Calu3 (cell line): ENCODE measurements at regions not wholly inside any gene's neighbourhood (a gene's known extent, or its start where the extent isn't known, plus 50 kb on each side); places are given as distances from the start of the nearest gene placed in this dataset.

Experiments
- BruUV-seq: library from RNA; stranded (reverse); fragments of 400-500 nt; replicated peaks from 2 replicates; lab custom pipeline; 2021; lab: Mats Ljungman, UMichigan
- CTCF ChIA-PET: fragments of 300-600 bp; sonication (Branson Sonifier 250); formaldehyde crosslinking; loops from one replicate; lab custom pipeline; 2022; ENCODE audit warnings: antibody characterized with exemption; lab: Charles Lee
- DNase-seq: peaks from one replicate; pipeline ENCODE4 v3.0.0; 2022
- H3K27ac Mint-ChIP-seq: one replicate; pipeline ENCODE4 v1.8.0; 2022; ENCODE audit warnings: mixed read lengths; ENCODE audit not compliant: unreplicated experiment
- H3K27me3 Mint-ChIP-seq: one replicate; pipeline ENCODE4 v1.8.0; 2022; ENCODE audit warnings: mixed read lengths; ENCODE audit not compliant: unreplicated experiment
- H3K36me3 Mint-ChIP-seq: one replicate; pipeline ENCODE4 v1.8.0; 2022; ENCODE audit warnings: mild to moderate bottlenecking, moderate library complexity, mixed read lengths; ENCODE audit not compliant: insufficient read depth, unreplicated experiment
- H3K4me1 Mint-ChIP-seq: one replicate; pipeline ENCODE4 v1.8.0; 2022; ENCODE audit warnings: mild to moderate bottlenecking, low read depth, mixed read lengths; ENCODE audit not compliant: unreplicated experiment
- H3K4me3 Mint-ChIP-seq: one replicate; pipeline ENCODE4 v1.8.0; 2022; ENCODE audit warnings: mild to moderate bottlenecking, low read depth, moderate library complexity, mixed read lengths; ENCODE audit not compliant: unreplicated experiment
- H3K9me3 Mint-ChIP-seq: one replicate; pipeline ENCODE4 v1.8.0; 2022; ENCODE audit warnings: low read depth, mixed read lengths; ENCODE audit not compliant: unreplicated experiment
- CTCF ChIP-seq: fragments of 200-600 bp; IDR thresholded peaks from one replicate; pipeline ENCODE4 v1.8.0; 2022; ENCODE audit warnings: antibody characterized with exemption; ENCODE audit not compliant: unreplicated experiment
- intact Hi-C: fragments of 100-400 bp; cut with micrococcal nuclease; formaldehyde crosslinking; loops from one replicate; pipeline ENCODE4 v1.10.0; 2022; ENCODE audit not compliant: unreplicated experiment

DNA sequence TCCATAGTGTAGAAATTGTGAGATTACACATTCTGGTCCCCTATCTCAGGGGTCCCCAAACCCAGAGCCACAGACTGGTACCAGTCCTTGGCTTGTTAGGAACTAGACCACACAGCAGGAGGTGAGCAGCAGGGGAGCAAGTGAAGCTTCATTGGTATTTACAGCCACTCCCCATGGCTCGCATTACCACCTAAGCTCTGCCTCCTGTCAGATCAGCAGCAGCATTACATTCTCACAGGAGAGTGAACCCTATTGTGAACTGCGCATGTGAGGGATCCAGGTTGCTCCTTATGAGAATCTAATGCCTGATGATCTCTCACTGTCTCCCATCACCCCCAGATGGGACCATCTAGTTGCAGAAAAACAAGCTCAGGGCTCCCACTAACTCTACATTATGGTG lies 229.7 kb upstream of the IRF2BP2 start:
- Mint-ChIP-seq H3K4me3 (no peak overlapping the region), H3K27ac (no peak overlapping the region), H3K4me1 (peaks cover 14% of the 10 kb centered on the region), H3K36me3 (no peaks in the 10 kb centered on the region), H3K27me3 (no peaks in the 10 kb centered on the region), H3K9me3 (no peaks in the 10 kb centered on the region)
- no peak for TF ChIP-seq CTCF
- CTCF ChIA-PET: no interaction called here
- intact Hi-C loops: no loop called here
- peak; percentile 27 for DNase-seq
- BruUV-seq: no TSS peak

DNA sequence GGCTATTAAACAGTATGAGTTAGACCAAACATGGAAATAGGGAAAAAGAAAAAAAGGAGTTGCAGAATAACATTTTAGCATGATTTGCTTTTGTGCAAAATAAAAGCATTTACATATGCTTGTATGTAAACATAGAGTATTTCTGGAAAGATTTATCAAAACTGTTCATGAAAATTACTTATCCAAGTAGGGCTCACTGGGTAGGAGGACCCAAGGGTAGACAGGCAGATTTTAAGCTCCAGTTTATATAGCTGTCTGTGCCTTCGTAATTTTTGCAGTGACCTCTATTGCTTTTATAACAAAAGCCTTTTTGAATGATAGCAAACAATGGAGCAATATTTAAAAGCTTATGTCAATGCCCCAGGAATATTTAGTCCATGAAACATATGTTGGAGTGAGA lies 228.8 kb upstream of the IRF2BP2 start:
- CTCF ChIA-PET: no interaction called here
- intact Hi-C loops: no loop called here
- no peak for DNase-seq
- no peak overlapping the region for H3K4me3 Mint-ChIP-seq
- no TSS peak for BruUV-seq
- TF ChIP-seq CTCF: no peak
- H3K9me3 Mint-ChIP-seq: no peaks in the 10 kb centered on the region
- no peaks in the 10 kb centered on the region for H3K36me3 Mint-ChIP-seq
- no peak overlapping the region for H3K27ac Mint-ChIP-seq
- H3K4me1 Mint-ChIP-seq: peaks cover 14% of the 10 kb centered on the region
- H3K27me3 Mint-ChIP-seq: no peaks in the 10 kb centered on the region

DNA sequence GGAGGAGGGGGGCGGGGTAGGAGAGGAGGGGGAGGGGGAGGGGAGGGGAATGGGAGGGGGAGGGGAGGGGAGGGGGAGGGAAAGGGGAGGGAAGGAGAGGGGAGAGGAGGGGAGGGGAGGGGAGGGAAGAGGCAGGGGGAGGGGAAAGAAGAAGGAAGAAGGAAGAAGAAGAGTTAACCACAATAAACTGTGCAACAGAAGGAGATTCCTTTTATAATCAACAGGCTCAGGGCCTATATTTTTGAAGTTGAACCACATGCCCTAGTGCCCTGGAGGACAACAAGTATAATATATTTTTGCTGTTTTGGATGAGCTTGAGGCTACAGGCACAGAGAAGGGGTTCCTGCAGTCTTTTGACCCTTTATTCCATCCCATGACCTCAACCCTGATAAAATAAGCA lies 228.2 kb upstream of the IRF2BP2 start:
- Mint-ChIP-seq H3K27ac (no peak overlapping the region), H3K27me3 (no peaks in the 10 kb centered on the region)
- CTCF ChIA-PET: no interaction called here

DNA sequence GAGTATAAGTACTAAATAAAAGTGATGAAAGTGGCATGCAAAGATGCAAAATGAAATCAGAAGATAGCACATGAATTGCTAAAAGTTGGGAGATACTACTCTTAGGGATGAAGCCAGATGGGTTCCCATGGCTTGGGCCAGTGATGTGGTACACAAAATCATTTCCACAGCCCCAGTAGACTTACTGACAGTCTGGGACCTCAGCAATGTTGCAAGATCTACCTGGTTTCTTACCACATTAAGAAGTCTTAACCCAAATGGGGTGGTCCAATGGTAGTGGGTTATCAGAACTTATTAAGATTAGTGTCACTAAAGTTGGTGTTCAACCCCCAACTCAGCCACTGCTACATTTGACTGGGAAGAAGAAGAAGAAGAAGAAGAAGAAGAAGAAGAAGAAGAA lies 227.7 kb upstream of the IRF2BP2 start:
- Mint-ChIP-seq H3K4me3 (no peak overlapping the region), H3K4me1 (peaks cover 14% of the 10 kb centered on the region), H3K27ac (no peak overlapping the region), H3K27me3 (no peaks in the 10 kb centered on the region), H3K36me3 (no peaks in the 10 kb centered on the region), H3K9me3 (no peaks in the 10 kb centered on the region)
- no peak for TF ChIP-seq CTCF
- no peak for DNase-seq
- BruUV-seq: no TSS peak
- intact Hi-C loops: no loop called here
- CTCF ChIA-PET: no interaction called here

More for the DNA sequence above, 228.2 kb upstream of the IRF2BP2 start:
- TF ChIP-seq CTCF: no peak
- Mint-ChIP-seq H3K36me3 (no peaks in the 10 kb centered on the region), H3K9me3 (no peaks in the 10 kb centered on the region), H3K4me3 (no peak overlapping the region), H3K4me1 (peaks cover 14% of the 10 kb centered on the region)
- no TSS peak for BruUV-seq
- intact Hi-C loops: no loop called here
- no peak for DNase-seq
